Gastroesophageal sphincter (tissue), 4 donors: ENCODE measurements at regions not wholly inside any gene's neighbourhood (a gene's known extent, or its start where the extent isn't known, plus 50 kb on each side); places are given as distances from the start of the nearest gene placed in this dataset.

ENCODE experiments used
- ATAC-seq: fragments of 150-250 bp; one replicate; pipeline ENCODE4 v1.9.1; 2016; ENCODE audit warnings: mild to moderate bottlenecking, moderate library complexity
- H3K27ac ChIP-seq, 4 donors: fragments of 200-600 bp; sonication (generic) in 3 of 4; 1 replicate in 3 of 4; 2 replicates in 1 of 4; pipeline ENCODE4 v1.5.1; 2016 to 2019
- H3K27me3 ChIP-seq: fragments of 200-600 bp; sonication (generic); one replicate; pipeline ENCODE4 v1.5.1; 2019
- H3K36me3 ChIP-seq, 2 donors: fragments of 200-600 bp; sonication (generic); one replicate each; pipeline ENCODE4 v1.5.1; 2019; ENCODE audit warnings: control low read depth in 1 of 2
- H3K4me1 ChIP-seq, 3 donors: fragments of 200-600 bp; sonication (generic); 1 replicate in 2 of 3; 2 replicates in 1 of 3; pipeline ENCODE4 v1.5.1; 2016 to 2019; ENCODE audit warnings: control low read depth in 2 of 3
- H3K4me3 ChIP-seq, 2 donors: fragments of 200-600 bp; sonication (generic); one replicate each; pipeline ENCODE4 v1.5.1; 2019; ENCODE audit warnings: mild to moderate bottlenecking in 1 of 2, moderate library complexity in 1 of 2
- H3K9me3 ChIP-seq, 3 donors: fragments of 200-600 bp; sonication (generic); one replicate each; pipeline ENCODE4 v1.5.1; 2017 to 2019; ENCODE audit warnings: control low read depth in 2 of 3
- EP300 ChIP-seq: sonication (generic); formaldehyde crosslinking; IDR thresholded peaks from one replicate; pipeline ENCODE4 v1.6.1; 2017; ENCODE audit warnings: antibody characterized with exemption, mild to moderate bottlenecking
- POLR2A ChIP-seq, 2 donors: fragments of 450-650 bp; IDR thresholded peaks; one replicate each; pipeline ENCODE4 v1.6.1; 2017; ENCODE audit warnings: antibody characterized with exemption in 2 of 2, mild to moderate bottlenecking in 2 of 2, moderate library complexity in 1 of 2
- POLR2AphosphoS5 ChIP-seq: sonication (generic); formaldehyde crosslinking; IDR thresholded peaks from one replicate; pipeline ENCODE4 v1.6.1; 2017; ENCODE audit warnings: antibody characterized with exemption
- WGBS, 2 donors: methylation state at CpG; one replicate each; pipeline ENCODE4 v1.1.5; 2018; ENCODE audit warnings: low coverage in 1 of 2; 5-methylcytosine and 5-hydroxymethylcytosine counted together
- TF ChIP-seq, protein P1 (sequence below), 4 experiments: fragments of 200-600 bp in 2 of 4; fragments of 450-650 bp in 2 of 4; sonication (generic) in 1 of 4; IDR thresholded peaks; one replicate each; pipeline ENCODE4 v1.5.1; 2017 to 2019; ENCODE audit warnings: antibody characterized with exemption in 4 of 4, mild to moderate bottlenecking in 2 of 4, moderate library complexity in 2 of 4

DNA sequence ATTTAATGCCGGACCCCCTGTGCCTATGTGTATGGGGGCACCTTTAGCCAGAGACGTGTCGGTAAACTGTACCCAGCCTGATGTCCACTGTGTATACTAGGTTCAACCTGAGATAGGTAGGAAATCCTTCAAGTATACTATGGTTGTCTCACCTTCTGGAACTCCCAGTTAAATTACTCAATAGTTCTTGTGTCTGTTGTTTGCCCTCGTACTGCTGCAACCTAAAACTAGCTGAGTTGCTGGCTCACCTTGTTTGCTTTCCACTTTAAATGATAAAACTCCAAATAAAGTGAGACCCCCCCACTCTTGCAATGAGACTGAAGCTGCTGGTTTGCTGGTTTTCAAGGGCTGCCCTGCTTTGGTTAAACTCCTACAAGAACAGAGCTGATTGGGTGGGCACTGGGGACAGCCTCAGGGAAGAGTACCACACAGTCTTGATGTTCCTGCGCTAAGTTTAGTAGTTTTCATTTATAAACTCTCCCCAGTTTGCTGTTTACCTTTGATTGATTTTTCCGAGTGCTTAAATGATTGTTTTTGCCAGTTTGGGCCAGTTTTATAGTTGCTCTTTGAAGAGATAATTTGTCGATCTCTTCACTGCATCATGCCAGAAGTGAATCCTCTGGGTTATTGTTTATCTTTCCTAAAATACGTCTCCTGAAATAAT, 1281.8 kb upstream of the MAP3K7 start:
- TF ChIP-seq, protein P1, sequence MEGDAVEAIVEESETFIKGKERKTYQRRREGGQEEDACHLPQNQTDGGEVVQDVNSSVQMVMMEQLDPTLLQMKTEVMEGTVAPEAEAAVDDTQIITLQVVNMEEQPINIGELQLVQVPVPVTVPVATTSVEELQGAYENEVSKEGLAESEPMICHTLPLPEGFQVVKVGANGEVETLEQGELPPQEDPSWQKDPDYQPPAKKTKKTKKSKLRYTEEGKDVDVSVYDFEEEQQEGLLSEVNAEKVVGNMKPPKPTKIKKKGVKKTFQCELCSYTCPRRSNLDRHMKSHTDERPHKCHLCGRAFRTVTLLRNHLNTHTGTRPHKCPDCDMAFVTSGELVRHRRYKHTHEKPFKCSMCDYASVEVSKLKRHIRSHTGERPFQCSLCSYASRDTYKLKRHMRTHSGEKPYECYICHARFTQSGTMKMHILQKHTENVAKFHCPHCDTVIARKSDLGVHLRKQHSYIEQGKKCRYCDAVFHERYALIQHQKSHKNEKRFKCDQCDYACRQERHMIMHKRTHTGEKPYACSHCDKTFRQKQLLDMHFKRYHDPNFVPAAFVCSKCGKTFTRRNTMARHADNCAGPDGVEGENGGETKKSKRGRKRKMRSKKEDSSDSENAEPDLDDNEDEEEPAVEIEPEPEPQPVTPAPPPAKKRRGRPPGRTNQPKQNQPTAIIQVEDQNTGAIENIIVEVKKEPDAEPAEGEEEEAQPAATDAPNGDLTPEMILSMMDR (IDR thresholded peaks at IDR 0.05) = no peak
- TF ChIP-seq POLR2AphosphoS5 (no peak), POLR2A (IDR thresholded peaks at IDR 0.05) (no peak), EP300 (no peak)
- no peaks in the 10 kb centered on the region for H3K9me3 ChIP-seq
- 85 to 86% methylated on average over 7 to 8 of the region's 8 CpGs for WGBS, 2 donors

DNA sequence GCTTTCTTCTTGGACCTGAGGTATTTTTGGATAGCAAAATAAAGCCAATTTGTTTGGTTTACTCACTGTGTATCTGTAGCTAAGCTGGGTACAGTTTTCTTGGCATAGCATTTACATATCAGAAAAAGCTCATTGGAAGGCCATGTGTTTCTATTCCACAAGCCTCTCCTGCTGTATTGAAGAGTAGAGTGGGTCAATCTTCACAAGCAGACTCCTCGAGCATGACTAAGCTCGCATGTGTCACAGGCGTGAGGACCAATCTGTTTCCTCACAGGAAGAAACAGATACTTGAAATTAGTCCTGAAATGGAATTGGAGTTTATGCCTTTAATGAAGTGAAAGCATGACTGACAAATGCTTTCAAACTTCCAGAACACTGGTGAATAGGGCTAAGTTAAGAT, 1279.0 kb upstream of the MAP3K7 start:
- no peaks in the 10 kb centered on the region for H3K36me3 ChIP-seq
- no peak overlapping the region for H3K27ac ChIP-seq
- H3K9me3 ChIP-seq = no peaks in the 10 kb centered on the region
- no peak for TF ChIP-seq EP300
- TF ChIP-seq, protein P1 (IDR thresholded peaks at IDR 0.05) = no peak
- TF ChIP-seq POLR2AphosphoS5 = no peak
- TF ChIP-seq POLR2A (IDR thresholded peaks at IDR 0.05) = no peak
- H3K4me3 ChIP-seq = no peak overlapping the region
- 63 to 72% methylated on average over 3 of the region's 3 CpGs for WGBS, 2 donors
- no peak for ATAC-seq
- no peaks in the 10 kb centered on the region for H3K27me3 ChIP-seq
- H3K4me1 ChIP-seq = no peaks in the 10 kb centered on the region

More for the DNA sequence above, 1281.8 kb upstream of the MAP3K7 start:
- H3K36me3 ChIP-seq = no peaks in the 10 kb centered on the region
- H3K27me3 ChIP-seq = no peaks in the 10 kb centered on the region
- no peak overlapping the region for H3K27ac ChIP-seq
- ATAC-seq = no peak
- no peaks in the 10 kb centered on the region for H3K4me1 ChIP-seq
- no peak overlapping the region for H3K4me3 ChIP-seq

DNA sequence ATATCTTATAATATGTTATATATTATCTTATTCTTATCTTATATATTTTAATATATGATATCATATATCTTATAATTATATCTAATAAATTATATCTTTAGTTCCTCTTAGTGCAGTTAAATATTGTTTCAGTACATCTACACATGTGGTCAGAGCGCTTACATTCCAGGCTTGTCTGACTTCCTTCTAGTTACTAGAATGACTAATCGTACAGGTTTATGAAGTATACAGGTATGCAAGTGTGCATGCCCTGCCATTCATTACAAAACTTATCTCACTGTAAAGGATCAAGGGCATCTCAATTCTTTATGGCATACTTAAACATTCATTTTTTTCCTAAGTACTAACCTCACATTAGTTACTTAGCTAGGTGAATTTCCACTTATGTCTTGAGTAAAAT, 1278.0 kb upstream of the MAP3K7 start:
- no peak for TF ChIP-seq POLR2AphosphoS5
- TF ChIP-seq, protein P1 (IDR thresholded peaks at IDR 0.05) = no peak
- TF ChIP-seq EP300 = no peak
- TF ChIP-seq POLR2A (IDR thresholded peaks at IDR 0.05) = no peak
- no peak overlapping the region for H3K4me3 ChIP-seq
- no peaks in the 10 kb centered on the region for H3K4me1 ChIP-seq
- no peaks in the 10 kb centered on the region for H3K9me3 ChIP-seq
- no peaks in the 10 kb centered on the region for H3K36me3 ChIP-seq
- no peak for ATAC-seq
- 81 to 100% methylated on average over 2 of the region's 2 CpGs for WGBS, 2 donors
- H3K27ac ChIP-seq = no peak overlapping the region
- no peaks in the 10 kb centered on the region for H3K27me3 ChIP-seq

DNA sequence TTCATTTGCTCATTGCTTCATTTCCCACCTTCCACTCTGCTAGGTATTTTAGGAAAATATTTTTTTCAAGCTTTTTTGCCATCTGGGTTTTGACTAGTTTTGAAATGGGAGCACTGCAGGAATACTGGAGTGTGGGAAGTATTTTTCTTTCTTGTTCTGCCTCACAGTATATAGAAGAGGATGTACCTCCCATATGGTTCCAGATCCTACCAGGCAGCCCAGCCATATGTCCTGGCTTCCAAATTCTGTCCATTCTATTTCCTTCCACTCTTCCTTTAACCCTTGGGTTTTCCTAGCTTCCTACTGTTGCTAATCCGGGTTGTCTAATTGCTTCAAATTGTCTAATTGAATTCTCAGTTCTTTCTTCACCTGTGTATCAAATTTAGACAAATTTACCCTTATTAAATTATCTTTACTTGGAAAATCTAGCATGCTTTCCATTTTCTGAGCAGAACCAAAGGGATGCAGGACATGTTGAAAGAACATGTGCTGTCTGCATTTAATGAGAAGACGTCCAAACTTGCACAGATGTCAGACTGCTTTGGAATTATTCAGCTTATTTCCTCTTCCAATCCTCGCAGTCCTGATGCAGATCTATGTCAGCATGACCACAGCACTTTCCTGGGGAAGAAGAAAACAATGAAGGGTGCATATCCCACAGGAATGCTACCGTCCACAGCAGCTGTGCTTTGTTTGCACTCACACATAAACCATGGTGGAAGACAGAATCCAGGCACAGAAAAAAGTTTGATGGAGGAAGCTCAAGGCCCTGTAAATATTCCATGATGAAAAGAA, 1273.9 kb upstream of the MAP3K7 start:
- WGBS, 2 donors = 27 to 34% methylated on average over 3 to 4 of the region's 4 CpGs
- Histone ChIP-seq H3K4me1 (no peaks in the 10 kb centered on the region), H3K27me3 (no peaks in the 10 kb centered on the region), H3K36me3 (no peaks in the 10 kb centered on the region), H3K9me3 (no peaks in the 10 kb centered on the region), H3K27ac (no peak overlapping the region), H3K4me3 (no peak overlapping the region)
- TF ChIP-seq POLR2A (IDR thresholded peaks at IDR 0.05) (no peak), EP300 (no peak), POLR2AphosphoS5 (no peak)
- TF ChIP-seq, protein P1 (IDR thresholded peaks at IDR 0.05) = no peak
- ATAC-seq = no peak

DNA sequence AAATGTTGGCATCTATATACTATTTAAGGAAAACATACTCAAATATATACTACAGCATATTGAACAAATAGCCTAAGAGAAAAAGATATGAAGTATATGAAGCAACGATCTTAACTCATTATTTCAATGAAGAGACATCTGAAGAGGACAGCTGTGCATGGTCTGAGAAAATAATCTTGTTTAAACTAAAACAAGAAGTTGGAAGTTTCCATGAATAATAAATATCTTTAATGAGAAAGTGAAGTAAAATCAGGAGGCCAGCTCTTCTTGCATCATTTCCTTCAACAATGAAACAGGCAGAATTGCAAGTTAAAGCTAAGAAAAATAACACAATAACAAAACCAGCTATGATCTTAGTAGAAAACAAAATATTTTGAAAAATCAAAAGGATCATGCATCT, 1265.4 kb upstream of the MAP3K7 start:
- TF ChIP-seq POLR2A (IDR thresholded peaks at IDR 0.05) = no peak
- TF ChIP-seq POLR2AphosphoS5 = no peak
- TF ChIP-seq, protein P1 (IDR thresholded peaks at IDR 0.05) = no peak
- TF ChIP-seq EP300 = no peak
- Histone ChIP-seq H3K9me3 (no peaks in the 10 kb centered on the region), H3K36me3 (no peaks in the 10 kb centered on the region), H3K4me3 (no peak overlapping the region), H3K27ac (no peak overlapping the region), H3K4me1 (no peaks in the 10 kb centered on the region), H3K27me3 (no peaks in the 10 kb centered on the region)
- no peak for ATAC-seq
- 42 to 44% methylated on average over 1 of the region's 1 CpG for WGBS, 2 donors
